Kidney epithelial cell (primary cell): ENCODE measurements at regions not wholly inside any gene's neighbourhood (a gene's known extent, or its start where the extent isn't known, plus 50 kb on each side); places are given as distances from the start of the nearest gene placed in this dataset.

Source experiments
- DNase-seq: peaks from one replicate; pipeline ENCODE4 v3.0.0-alpha.2; 2010; ENCODE audit warnings: low read depth
- H3K27me3 ChIP-seq: 2 replicates; pipeline ENCODE4 v1.6.0; 2011; ENCODE audit warnings: low read length; ENCODE audit not compliant: control insufficient read depth, insufficient read depth
- H3K36me3 ChIP-seq: 2 replicates; pipeline ENCODE4 v1.5.1; 2011; ENCODE audit warnings: low read length; ENCODE audit not compliant: control insufficient read depth, insufficient read depth
- H3K4me3 ChIP-seq: 2 replicates; pipeline ENCODE4 v1.5.1; 2011; ENCODE audit warnings: low read depth, mild to moderate bottlenecking, control low read depth, low read length
- CTCF ChIP-seq: IDR thresholded peaks from 2 replicates; pipeline ENCODE4 v1.5.1; 2011; ENCODE audit warnings: mild to moderate bottlenecking, moderate library complexity, low read length, control low read depth, inconsistent platforms; ENCODE audit not compliant: insufficient read depth, poor library complexity, severe bottlenecking

- Histone ChIP-seq H3K36me3 (no peaks in the 10 kb centered on the region), H3K4me3 (no peak overlapping the region), H3K27me3 (no peaks in the 10 kb centered on the region)
- TF ChIP-seq CTCF = no peak
- DNase-seq = no peak
Measured at GRCh38 chr10:62613859-62614258, 190.7 kb upstream of the ADO start.

- Histone ChIP-seq H3K36me3 (no peaks in the 10 kb centered on the region), H3K27me3 (no peaks in the 10 kb centered on the region), H3K4me3 (no peak overlapping the region)
- no peak for DNase-seq
- no peak for TF ChIP-seq CTCF
Measured at GRCh38 chr10:62614389-62615157, 189.9 kb upstream of the ADO start.

GRCh38 chr10:62616885-62617590 is 187.5 kb upstream of the ADO start:
- Histone ChIP-seq H3K36me3 (no peaks in the 10 kb centered on the region), H3K27me3 (no peaks in the 10 kb centered on the region), H3K4me3 (no peak overlapping the region)
- no peak for DNase-seq
- TF ChIP-seq CTCF = no peak

GRCh38 chr10:62617652-62618051 is 186.9 kb upstream of the ADO start:
- no peaks in the 10 kb centered on the region for H3K27me3 ChIP-seq
- no peaks in the 10 kb centered on the region for H3K36me3 ChIP-seq
- H3K4me3 ChIP-seq = no peak overlapping the region
- no peak for TF ChIP-seq CTCF
- DNase-seq = no peak

GRCh38 chr10:62618054-62618453 is 186.5 kb upstream of the ADO start:
- DNase-seq = no peak
- H3K36me3 ChIP-seq = no peaks in the 10 kb centered on the region
- TF ChIP-seq CTCF = no peak
- no peak overlapping the region for H3K4me3 ChIP-seq
- no peaks in the 10 kb centered on the region for H3K27me3 ChIP-seq
